HEK293 (cell line): ENCODE measurements at regions not wholly inside any gene's neighbourhood (a gene's known extent, or its start where the extent isn't known, plus 50 kb on each side); places are given as distances from the start of the nearest gene placed in this dataset.

ENCODE experiments used
- CTCF ChIA-PET: fragments of 350-600 bp; formaldehyde crosslinking; extraction: SDS; loops from one replicate; lab custom pipeline; 2021; ENCODE audit warnings: antibody characterized with exemption; lab: Yijun Ruan, JAX
- POLR2A ChIA-PET: fragments of 300-600 bp; formaldehyde crosslinking; extraction: SDS; loops from one replicate; lab custom pipeline; 2020; ENCODE audit warnings: antibody characterized with exemption, inconsistent platforms; lab: Yijun Ruan, JAX
- H3K27ac ChIP-seq: fragments of 200-500 bp; sonication (Bioruptor generic); 2 replicates; pipeline ENCODE4 v1.5.1; 2014; ENCODE audit warnings: low read depth, low read length, control low read depth, inconsistent platforms; ENCODE audit errors: extremely low read depth
- H3K36me3 ChIP-seq, 2 experiments: fragments of 200-500 bp in 1 of 2; sonication (Bioruptor generic) in 1 of 2; 1 replicate in 1 of 2; 2 replicates in 1 of 2; pipeline ENCODE4 v1.5.1; 2014 to 2017; ENCODE audit warnings: inconsistent platforms in 2 of 2, low read length in 2 of 2; ENCODE audit not compliant: control insufficient read depth in 2 of 2, insufficient read depth in 1 of 2
- H3K4me1 ChIP-seq: fragments of 200-500 bp; sonication (Bioruptor generic); 2 replicates; pipeline ENCODE4 v1.5.1; 2014; ENCODE audit warnings: mild to moderate bottlenecking, low read length, inconsistent platforms; ENCODE audit not compliant: control insufficient read depth, insufficient read depth
- H3K4me3 ChIP-seq: 2 replicates; pipeline ENCODE4 v1.5.1; 2011; ENCODE audit warnings: low read depth, mild to moderate bottlenecking, control low read depth, low read length, moderate library complexity
- H3K9me3 ChIP-seq: fragments of 200-500 bp; sonication (Bioruptor generic); 2 replicates; pipeline ENCODE4 v1.5.1; 2014; ENCODE audit warnings: low read depth, low read length, inconsistent platforms; ENCODE audit not compliant: control insufficient read depth, insufficient read depth
- INSM2 ChIP-seq: fragments of 450-650 bp; formaldehyde crosslinking; IDR thresholded peaks from 2 replicates; pipeline ENCODE4 v1.5.1; 2016; ENCODE audit warnings: missing biosample characterization, missing genetic modification characterization
- PBX3 ChIP-seq: sonication (generic); formaldehyde crosslinking; IDR thresholded peaks from 2 replicates; pipeline ENCODE4 v1.8.1; 2022; ENCODE audit warnings: mild to moderate bottlenecking, moderate library complexity, missing genetic modification reagents
- PRDM2 ChIP-seq: fragments of 450-650 bp; formaldehyde crosslinking; IDR thresholded peaks from 2 replicates; pipeline ENCODE4 v1.5.1; 2016; ENCODE audit warnings: missing biosample characterization, missing genetic modification characterization, borderline replicate concordance
- PRDM4 ChIP-seq: fragments of 450-650 bp; formaldehyde crosslinking; IDR thresholded peaks from 2 replicates; pipeline ENCODE4 v1.5.1; 2017; ENCODE audit warnings: missing biosample characterization, missing genetic modification characterization
- SCRT1 ChIP-seq: fragments of 450-650 bp; formaldehyde crosslinking; IDR thresholded peaks from 2 replicates; pipeline ENCODE4 v1.5.1; 2016; ENCODE audit warnings: missing biosample characterization, missing genetic modification characterization, borderline replicate concordance
- WT1 ChIP-seq: fragments of 450-650 bp; formaldehyde crosslinking; IDR thresholded peaks from 2 replicates; pipeline ENCODE4 v1.5.1; 2016; ENCODE audit warnings: missing biosample characterization, missing genetic modification characterization
- ZBTB20 ChIP-seq: fragments of 450-650 bp; formaldehyde crosslinking; IDR thresholded peaks from 2 replicates; pipeline ENCODE4 v1.5.1; 2016; ENCODE audit warnings: missing biosample characterization, missing genetic modification characterization
- ZBTB7A ChIP-seq: fragments of 450-650 bp; formaldehyde crosslinking; IDR thresholded peaks from 2 replicates; pipeline ENCODE4 v1.5.1; 2016; ENCODE audit warnings: low read depth, missing biosample characterization, missing genetic modification characterization
- ZFP41 ChIP-seq: fragments of 450-650 bp; formaldehyde crosslinking; IDR thresholded peaks from 2 replicates; pipeline ENCODE4 v1.5.1; 2016; ENCODE audit warnings: missing biosample characterization, missing genetic modification characterization, borderline replicate concordance
- ZNF335 ChIP-seq: fragments of 450-650 bp; formaldehyde crosslinking; conservative IDR thresholded peaks from 2 replicates; pipeline ENCODE4 v1.5.1; 2016; ENCODE audit warnings: missing biosample characterization, missing genetic modification characterization
- ZNF473 ChIP-seq: fragments of 450-650 bp; formaldehyde crosslinking; IDR thresholded peaks from 2 replicates; pipeline ENCODE4 v1.5.1; 2017; ENCODE audit warnings: missing biosample characterization, missing genetic modification characterization
- ZNF488 ChIP-seq: fragments of 450-650 bp; formaldehyde crosslinking; IDR thresholded peaks from 2 replicates; pipeline ENCODE4 v1.5.1; 2016; ENCODE audit warnings: missing biosample characterization, missing genetic modification characterization
- ZNF510 ChIP-seq: fragments of 450-650 bp; formaldehyde crosslinking; IDR thresholded peaks from 2 replicates; pipeline ENCODE4 v1.5.1; 2018; ENCODE audit warnings: mild to moderate bottlenecking, missing genetic modification characterization, missing biosample characterization; ENCODE audit not compliant: insufficient replicate concordance
- ZNF621 ChIP-seq: fragments of 450-650 bp; formaldehyde crosslinking; IDR thresholded peaks from 2 replicates; pipeline ENCODE4 v1.5.1; 2017; ENCODE audit warnings: missing biosample characterization, missing genetic modification characterization
- TF ChIP-seq, protein P1 (sequence below): fragments of 450-650 bp; formaldehyde crosslinking; conservative IDR thresholded peaks from 2 replicates; pipeline ENCODE4 v1.5.1; 2016; ENCODE audit warnings: low read depth, missing biosample characterization, missing genetic modification characterization
- TF ChIP-seq, protein P2 (sequence below): fragments of 450-650 bp; IDR thresholded peaks from 2 replicates; pipeline ENCODE4 v1.5.1; 2018; ENCODE audit warnings: missing biosample characterization, missing genetic modification characterization
- TF ChIP-seq, protein P3 (sequence below): fragments of 450-650 bp; formaldehyde crosslinking; IDR thresholded peaks from 2 replicates; pipeline ENCODE4 v1.5.1; 2016; ENCODE audit warnings: missing biosample characterization, missing genetic modification characterization

- TF ChIP-seq PRDM2 (no peak), ZFP41 (no peak), ZBTB20 (tag by site-specific recombination) (no peak), ZNF621 (no peak), PRDM4 (tag by site-specific recombination) (no peak), SCRT1 (tag by site-specific recombination) (no peak), ZNF510 (no peak), ZNF335 (tag by site-specific recombination) (no peak)
Observed at GRCh38 chr9:73745598-73745997, 593.9 kb downstream of the ANXA1 start (continued).

DNA sequence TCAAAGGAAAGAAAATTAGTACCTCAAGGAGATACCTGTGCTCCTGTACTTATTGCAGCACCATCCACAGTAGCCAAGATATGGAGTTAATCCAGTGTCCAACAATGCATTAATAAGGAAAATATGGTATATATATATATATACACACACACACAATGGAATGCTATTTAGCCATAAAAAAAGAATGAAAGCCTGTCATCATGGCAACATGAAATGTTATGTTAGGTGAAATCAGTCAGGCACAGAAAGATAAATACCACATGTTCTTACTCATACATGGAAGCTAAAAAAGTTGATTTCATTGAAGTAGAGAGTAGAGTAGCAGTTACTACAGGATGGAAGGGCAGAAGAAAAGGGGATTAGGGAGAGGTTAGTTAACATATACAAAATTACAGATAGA is 601.5 kb downstream of the ANXA1 start:
- no peaks in the 10 kb centered on the region for H3K4me1 ChIP-seq
- H3K27ac ChIP-seq, result no peak overlapping the region
- POLR2A ChIA-PET, result no interaction called here
- TF ChIP-seq, protein P1, sequence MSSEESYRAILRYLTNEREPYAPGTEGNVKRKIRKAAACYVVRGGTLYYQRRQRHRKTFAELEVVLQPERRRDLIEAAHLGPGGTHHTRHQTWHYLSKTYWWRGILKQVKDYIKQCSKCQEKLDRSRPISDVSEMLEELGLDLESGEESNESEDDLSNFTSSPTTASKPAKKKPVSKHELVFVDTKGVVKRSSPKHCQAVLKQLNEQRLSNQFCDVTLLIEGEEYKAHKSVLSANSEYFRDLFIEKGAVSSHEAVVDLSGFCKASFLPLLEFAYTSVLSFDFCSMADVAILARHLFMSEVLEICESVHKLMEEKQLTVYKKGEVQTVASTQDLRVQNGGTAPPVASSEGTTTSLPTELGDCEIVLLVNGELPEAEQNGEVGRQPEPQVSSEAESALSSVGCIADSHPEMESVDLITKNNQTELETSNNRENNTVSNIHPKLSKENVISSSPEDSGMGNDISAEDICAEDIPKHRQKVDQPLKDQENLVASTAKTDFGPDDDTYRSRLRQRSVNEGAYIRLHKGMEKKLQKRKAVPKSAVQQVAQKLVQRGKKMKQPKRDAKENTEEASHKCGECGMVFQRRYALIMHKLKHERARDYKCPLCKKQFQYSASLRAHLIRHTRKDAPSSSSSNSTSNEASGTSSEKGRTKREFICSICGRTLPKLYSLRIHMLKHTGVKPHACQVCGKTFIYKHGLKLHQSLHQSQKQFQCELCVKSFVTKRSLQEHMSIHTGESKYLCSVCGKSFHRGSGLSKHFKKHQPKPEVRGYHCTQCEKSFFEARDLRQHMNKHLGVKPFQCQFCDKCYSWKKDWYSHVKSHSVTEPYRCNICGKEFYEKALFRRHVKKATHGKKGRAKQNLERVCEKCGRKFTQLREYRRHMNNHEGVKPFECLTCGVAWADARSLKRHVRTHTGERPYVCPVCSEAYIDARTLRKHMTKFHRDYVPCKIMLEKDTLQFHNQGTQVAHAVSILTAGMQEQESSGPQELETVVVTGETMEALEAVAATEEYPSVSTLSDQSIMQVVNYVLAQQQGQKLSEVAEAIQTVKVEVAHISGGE, result no peak
- TF ChIP-seq ZBTB7A (tag by site-specific recombination) (no peak), WT1 (no peak), ZNF488 (tag by site-specific recombination) (no peak), ZNF473 (tag by site-specific recombination) (no peak), INSM2 (tag by site-specific recombination) (no peak), PBX3 (CRISPR knock-in tag) (no peak)
- TF ChIP-seq, protein P2, sequence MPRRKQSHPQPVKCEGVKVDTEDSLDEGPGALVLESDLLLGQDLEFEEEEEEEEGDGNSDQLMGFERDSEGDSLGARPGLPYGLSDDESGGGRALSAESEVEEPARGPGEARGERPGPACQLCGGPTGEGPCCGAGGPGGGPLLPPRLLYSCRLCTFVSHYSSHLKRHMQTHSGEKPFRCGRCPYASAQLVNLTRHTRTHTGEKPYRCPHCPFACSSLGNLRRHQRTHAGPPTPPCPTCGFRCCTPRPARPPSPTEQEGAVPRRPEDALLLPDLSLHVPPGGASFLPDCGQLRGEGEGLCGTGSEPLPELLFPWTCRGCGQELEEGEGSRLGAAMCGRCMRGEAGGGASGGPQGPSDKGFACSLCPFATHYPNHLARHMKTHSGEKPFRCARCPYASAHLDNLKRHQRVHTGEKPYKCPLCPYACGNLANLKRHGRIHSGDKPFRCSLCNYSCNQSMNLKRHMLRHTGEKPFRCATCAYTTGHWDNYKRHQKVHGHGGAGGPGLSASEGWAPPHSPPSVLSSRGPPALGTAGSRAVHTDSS (tag by site-specific recombination), result no peak
- TF ChIP-seq, protein P3, sequence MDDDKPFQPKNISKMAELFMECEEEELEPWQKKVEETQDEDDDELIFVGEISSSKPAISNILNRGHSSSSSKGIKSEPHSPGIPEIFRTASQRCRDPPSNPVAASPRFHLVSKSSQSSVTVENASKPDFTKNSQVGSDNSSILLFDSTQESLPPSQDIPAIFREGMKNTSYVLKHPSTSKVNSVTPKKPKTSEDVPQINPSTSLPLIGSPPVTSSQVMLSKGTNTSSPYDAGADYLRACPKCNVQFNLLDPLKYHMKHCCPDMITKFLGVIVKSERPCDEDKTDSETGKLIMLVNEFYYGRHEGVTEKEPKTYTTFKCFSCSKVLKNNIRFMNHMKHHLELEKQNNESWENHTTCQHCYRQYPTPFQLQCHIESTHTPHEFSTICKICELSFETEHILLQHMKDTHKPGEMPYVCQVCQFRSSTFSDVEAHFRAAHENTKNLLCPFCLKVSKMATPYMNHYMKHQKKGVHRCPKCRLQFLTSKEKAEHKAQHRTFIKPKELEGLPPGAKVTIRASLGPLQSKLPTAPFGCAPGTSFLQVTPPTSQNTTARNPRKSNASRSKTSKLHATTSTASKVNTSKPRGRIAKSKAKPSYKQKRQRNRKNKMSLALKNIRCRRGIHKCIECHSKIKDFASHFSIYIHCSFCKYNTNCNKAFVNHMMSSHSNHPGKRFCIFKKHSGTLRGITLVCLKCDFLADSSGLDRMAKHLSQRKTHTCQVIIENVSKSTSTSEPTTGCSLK (tag by site-specific recombination), result no peak
- TF ChIP-seq, all 188 proteins: peak for 0
- CTCF ChIA-PET, result interaction anchor here (0.7 kb wide), 1 partner anchor 213 kb away, joined by 3 read pairs; no protein-coding TSS in a partner anchor
- Histone ChIP-seq H3K4me3 (no peak overlapping the region), H3K9me3 (no peaks in the 10 kb centered on the region), H3K36me3 (no peaks in the 10 kb centered on the region)
